Peyer's patch (tissue), 4 donors: ENCODE measurements at regions not wholly inside any gene's neighbourhood (a gene's known extent, or its start where the extent isn't known, plus 50 kb on each side); places are given as distances from the start of the nearest gene placed in this dataset.

Source experiments
- POLR2A ChIP-seq, 2 donors: fragments of 450-650 bp; IDR thresholded peaks; one replicate each; pipeline ENCODE4 v1.5.1; 2017; ENCODE audit warnings: antibody characterized with exemption in 2 of 2, mild to moderate bottlenecking in 2 of 2, moderate library complexity in 2 of 2
- TF ChIP-seq, protein P1 (sequence below), 6 experiments: fragments of 450-650 bp in 4 of 6; fragments of 200-600 bp in 2 of 6; sonication (generic) in 1 of 6; IDR thresholded peaks; one replicate each; pipeline ENCODE4 v1.5.1; 2017 to 2019; ENCODE audit warnings: antibody characterized with exemption in 6 of 6, mild to moderate bottlenecking in 3 of 6, moderate library complexity in 1 of 6

DNA sequence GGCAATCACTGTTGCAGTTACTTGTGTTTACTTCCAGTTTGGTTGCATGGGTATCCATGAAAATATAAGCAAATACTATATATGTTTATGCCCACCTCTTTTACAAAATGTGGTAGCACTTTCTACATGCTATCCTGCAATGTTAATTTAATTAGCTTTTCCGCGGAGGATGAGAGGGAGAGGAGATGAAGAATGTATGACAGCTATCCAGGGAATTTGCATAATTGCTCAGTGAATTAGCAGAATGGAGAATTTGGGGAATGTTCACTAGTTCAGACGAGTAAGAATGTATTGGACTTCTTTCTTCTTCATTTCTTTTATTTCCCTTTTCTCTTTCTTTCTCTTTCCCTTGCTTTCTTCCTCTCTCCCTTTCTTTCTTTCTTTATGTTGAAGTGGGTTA lies 140.7 kb upstream of the SLC28A3 start:
- TF ChIP-seq, protein P1, sequence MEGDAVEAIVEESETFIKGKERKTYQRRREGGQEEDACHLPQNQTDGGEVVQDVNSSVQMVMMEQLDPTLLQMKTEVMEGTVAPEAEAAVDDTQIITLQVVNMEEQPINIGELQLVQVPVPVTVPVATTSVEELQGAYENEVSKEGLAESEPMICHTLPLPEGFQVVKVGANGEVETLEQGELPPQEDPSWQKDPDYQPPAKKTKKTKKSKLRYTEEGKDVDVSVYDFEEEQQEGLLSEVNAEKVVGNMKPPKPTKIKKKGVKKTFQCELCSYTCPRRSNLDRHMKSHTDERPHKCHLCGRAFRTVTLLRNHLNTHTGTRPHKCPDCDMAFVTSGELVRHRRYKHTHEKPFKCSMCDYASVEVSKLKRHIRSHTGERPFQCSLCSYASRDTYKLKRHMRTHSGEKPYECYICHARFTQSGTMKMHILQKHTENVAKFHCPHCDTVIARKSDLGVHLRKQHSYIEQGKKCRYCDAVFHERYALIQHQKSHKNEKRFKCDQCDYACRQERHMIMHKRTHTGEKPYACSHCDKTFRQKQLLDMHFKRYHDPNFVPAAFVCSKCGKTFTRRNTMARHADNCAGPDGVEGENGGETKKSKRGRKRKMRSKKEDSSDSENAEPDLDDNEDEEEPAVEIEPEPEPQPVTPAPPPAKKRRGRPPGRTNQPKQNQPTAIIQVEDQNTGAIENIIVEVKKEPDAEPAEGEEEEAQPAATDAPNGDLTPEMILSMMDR (IDR thresholded peaks at IDR 0.05) = no peak
- no peak for TF ChIP-seq POLR2A (IDR thresholded peaks at IDR 0.05)
